Effector CD4-positive, alpha-beta T cell (primary cell): ENCODE measurements at regions not wholly inside any gene's neighbourhood (a gene's known extent, or its start where the extent isn't known, plus 50 kb on each side); places are given as distances from the start of the nearest gene placed in this dataset.
"Not testable (repeated sequence)": the region's sequence is repeated elsewhere in the genome, so short reads cannot be mapped to it uniquely, and the experiment has no call there.

Experiments
- DNase-seq: peaks from one replicate; pipeline ENCODE4 v3.0.0-alpha.2; 2020

DNA sequence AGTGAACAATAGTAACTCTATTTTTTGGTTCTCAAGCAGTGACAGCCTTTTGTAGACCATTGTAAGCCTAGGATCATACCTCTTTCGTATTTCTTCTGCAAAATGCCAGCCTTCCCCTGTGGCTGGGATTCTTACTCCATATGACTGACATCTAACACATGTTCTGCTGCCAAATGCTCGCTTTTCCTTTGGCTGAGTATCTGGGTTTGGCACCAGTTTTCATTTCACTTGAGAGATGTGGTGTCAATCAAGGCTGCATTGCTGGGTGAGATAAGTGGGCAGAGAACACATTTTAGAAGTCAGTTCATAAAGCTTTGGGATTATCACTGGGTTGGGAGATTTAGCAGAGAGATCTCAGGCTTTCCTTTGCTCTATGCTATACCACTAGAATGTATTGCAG lies 514.7 kb upstream of the SGO1 start:
- DNase-seq = no peak

- DNase-seq = no peak
Measured at GRCh38 chr3:20698896-20699295, 512.9 kb upstream of the SGO1 start.

DNA sequence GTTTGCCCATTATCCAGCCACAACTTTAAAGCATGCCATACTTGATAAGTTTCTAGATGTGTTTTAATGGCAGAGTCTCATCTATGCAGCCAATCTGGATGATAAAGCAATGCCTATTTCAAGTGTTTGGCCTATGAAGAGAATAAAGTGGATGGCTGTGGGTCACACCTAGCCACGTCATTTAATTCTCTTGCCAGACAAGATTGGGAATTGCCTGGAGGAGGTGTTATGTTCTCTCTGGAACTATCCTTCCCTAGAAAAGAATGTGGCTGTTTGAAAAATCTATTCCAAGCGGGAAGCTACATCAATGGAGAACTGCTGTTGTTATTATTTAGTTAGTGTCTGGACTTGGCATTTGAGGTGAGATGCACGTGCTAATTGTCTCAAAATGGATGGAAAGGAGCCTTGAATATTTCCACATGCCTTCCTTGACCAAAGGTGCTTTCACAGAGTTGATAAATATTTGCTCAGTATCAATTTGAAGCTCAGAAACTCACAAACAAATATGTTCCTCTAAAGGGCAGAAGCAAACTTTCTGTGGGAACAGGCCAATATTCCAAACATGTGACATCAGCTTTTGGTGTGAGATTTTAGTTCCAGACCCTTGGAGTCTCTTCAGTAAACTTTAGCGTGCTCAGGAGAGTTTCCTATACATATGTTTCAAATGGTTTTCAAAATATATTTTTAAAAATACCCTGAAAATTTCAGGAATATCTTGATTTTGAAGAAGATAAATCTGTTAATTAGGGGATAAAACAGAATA lies 510.6 kb upstream of the SGO1 start:
- no peak for DNase-seq

GRCh38 chr3:20692675-20693074 lies 506.7 kb upstream of the SGO1 start:
- DNase-seq = no peak

- no peak for DNase-seq
Measured at GRCh38 chr3:20683910-20684309, 497.9 kb upstream of the SGO1 start.

GRCh38 chr3:20682573-20682972 lies 496.6 kb upstream of the SGO1 start:
- no peak for DNase-seq

GRCh38 chr3:20680990-20681628 lies 495.1 kb upstream of the SGO1 start:
- no peak for DNase-seq

- DNase-seq = no peak
Measured at GRCh38 chr3:20673866-20674265, 487.9 kb upstream of the SGO1 start.

- DNase-seq = no peak
Measured at GRCh38 chr3:20669675-20670074, 483.7 kb upstream of the SGO1 start.

DNA sequence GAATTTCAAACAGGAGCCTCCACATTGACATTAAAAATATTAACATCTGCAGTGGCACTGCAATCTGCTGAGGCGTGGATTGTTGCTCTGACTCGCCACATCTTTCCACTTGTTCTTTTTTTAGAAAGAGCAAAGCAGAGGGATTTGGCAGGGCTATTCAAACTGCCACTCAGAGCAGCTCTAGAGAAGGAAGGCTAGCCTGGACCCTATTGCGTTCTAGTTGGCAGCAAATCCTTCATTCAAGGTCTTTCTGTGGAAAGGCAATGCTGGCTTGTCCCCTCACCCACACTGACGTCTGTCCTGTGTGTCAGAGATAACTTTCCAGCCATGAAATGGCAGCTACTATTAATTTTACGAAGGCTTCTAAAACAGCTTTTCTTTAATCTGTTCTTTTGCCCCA lies 483.2 kb upstream of the SGO1 start:
- no peak for DNase-seq

GRCh38 chr3:20668411-20668810 lies 482.4 kb upstream of the SGO1 start:
- DNase-seq = no peak

GRCh38 chr3:20666091-20666490 lies 480.1 kb upstream of the SGO1 start:
- no peak for DNase-seq

GRCh38 chr3:20658491-20658890 lies 472.5 kb upstream of the SGO1 start:
- no peak for DNase-seq

DNA sequence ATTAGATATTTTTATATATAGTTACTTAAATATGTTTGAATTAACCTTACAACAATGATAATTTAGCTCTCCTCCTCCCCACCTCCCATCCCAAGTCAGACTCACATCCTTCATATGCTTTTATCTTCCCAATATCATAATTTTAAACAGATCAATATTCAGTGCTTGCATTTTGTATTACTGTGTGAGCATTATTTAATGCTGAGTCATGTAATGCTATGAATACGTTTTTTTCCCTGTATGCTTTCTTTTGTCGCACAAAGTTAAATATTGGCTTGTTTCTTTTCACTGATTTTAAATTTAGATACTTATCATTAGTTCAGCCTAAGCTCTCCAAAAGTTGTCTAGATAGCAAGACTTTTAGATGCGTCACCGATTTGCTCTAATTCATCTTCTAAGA lies 471.6 kb upstream of the SGO1 start:
- no peak for DNase-seq

DNA sequence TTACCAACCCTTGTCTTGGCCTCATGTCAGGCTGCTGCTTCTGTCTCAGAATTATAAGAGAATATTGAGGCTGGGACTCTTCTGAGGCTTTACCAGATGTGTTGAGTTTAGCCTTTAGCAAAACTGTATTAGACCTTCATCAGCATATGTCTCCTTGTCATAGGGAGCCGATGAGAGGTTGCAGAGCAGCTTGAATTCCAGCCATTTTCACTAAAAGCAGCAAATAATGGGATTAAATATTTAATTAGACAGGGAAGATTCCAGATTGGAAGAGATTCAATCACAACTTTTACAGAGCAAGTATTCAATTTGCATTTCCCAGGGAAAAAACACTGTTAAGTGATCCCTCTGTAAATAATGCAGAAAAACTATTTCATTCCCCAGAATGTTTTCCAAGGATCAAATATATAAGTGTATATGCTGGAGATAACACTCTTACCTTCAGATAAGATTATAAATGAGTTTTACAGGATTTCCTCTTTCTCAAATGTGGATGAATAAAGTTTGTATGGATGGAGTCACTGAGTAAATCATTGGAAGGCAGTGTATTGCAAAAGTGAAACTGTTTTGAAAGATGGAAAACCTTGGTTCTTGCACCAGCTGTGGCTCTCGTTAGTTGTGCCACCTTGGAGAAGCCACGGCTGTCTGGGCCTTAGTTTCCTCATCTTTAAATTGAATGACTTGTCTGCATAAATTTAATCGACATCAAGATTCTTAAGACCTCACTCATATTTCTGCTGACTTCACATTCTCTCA lies 466.4 kb upstream of the SGO1 start:
- DNase-seq = no peak

DNA sequence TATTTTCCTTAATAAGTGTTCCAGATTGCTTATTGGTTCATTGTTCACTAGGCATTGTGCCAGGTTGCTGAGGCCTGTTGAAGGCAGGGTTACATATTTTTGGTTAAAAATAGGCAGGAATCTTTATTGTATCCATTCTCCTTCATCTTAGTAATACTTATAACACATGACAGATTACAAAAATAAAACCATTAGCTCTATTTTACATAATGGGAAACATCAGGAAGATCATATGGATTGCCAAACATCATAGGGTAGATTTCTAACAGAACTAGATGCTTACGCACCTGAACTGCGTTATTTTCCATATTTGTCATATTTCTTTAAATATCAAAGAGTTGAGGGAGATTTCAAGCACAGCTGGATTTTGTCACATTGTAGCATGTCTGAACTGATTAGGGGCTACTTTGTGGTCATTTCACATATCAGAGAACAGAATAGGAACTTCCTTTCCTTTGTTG lies 462.9 kb upstream of the SGO1 start:
- DNase-seq = no peak

DNA sequence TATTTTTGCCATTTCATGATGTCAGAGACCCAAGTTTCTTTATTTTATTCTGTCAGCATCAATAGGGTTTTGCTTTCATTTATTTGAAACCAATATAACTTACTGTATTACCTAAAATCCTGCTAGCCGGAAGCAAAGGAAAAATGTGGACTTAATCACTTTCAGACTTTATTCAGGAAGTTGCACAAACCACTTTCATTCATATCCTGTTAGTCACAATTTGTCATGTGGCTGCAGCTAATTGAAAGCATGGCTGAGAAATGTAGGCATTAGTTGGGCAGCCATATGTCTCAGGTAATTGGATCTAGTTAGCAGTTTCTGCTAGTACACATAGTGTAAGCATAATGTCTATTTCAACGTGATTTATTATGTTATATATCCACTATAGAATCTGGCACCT lies 462.3 kb upstream of the SGO1 start:
- no peak for DNase-seq

- DNase-seq = no peak
Measured at GRCh38 chr3:20646425-20646824, 460.4 kb upstream of the SGO1 start.

- no peak for DNase-seq
Measured at GRCh38 chr3:20645340-20645739, 459.3 kb upstream of the SGO1 start.

GRCh38 chr3:20637729-20638128 lies 451.7 kb upstream of the SGO1 start:
- no peak for DNase-seq

DNA sequence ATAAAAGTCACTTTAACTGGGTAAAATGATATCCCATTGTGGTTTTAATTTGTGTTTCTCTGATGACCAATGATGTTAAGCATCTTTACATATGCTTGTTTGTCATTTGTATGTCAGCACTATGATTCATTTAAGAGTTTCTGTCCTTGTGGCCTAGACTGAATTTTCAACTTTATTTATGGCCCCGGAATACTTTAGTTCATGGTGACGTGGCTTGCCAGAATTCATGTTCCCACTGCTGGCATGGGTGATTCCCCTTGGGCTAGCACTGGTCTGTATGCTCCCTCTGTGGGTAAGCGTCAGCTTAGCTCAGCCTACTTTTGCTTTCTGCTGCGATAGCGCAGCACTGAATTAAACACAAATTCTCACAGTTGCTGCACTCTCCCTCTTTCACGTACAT lies 436.3 kb upstream of the SGO1 start:
- no peak for DNase-seq

DNA sequence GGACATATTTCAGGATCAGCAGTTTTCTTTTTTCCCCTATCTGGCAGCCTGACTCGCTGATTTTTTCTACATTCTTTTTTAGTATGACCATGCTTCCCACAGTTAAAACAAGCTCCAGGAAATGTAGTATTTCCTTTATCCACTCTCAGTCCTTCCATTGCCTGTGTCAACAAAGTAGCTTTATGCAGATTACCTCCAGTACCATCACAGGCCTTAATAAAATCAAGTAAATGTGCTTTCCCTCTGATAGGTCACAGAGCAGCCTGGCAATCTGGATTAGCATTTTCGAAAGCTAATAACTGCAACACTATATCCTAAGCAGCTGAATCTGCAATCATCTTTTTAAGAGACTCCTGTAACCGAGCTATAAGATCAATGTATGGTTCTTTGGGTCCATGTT lies 432.6 kb upstream of the SGO1 start:
- not testable (repeated sequence) for DNase-seq

DNA sequence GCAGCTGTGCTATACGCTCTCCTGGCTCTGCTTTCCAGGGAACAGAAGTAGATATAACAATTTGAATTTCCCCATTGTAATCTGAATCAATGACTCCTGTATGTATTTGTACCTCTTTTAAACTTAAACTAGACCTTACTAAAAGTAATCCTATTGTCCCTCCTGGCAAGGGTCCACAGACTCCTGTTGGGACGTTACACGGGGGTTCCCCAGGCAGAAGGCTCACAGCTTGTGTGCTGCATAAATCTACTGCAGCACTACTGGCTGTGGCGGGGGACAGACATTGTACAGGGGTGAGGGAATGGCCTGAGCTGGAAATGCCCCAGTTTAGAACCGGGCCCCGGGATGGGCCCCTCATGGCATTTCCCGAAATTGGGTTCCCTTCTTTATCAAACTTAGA lies 432.2 kb upstream of the SGO1 start:
- not testable (repeated sequence) for DNase-seq

DNA sequence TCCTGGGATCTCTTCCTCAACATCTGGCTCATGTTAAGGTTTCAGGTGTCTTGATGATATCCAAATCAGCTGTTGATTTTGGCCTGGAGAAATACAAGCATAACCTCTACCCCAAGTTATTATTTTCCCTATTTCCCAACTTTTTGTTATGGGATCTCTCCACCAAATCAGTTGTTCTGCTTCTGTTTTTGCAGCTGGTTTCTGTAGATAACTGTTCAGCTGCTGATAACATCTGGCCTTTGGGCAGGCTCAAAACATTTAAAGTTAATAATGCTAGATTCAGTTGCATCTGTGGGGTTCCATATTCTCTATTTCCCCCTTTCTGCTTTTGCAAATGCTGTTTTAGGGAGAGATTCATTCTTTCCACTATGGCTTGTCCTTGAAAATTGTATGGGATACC lies 430.0 kb upstream of the SGO1 start:
- not testable (repeated sequence) for DNase-seq
